GM19452 (cell line): ENCODE measurements at regions not wholly inside any gene's neighbourhood (a gene's known extent, or its start where the extent isn't known, plus 50 kb on each side); places are given as distances from the start of the nearest gene placed in this dataset.

Source experiments
- ATAC-seq: cut with Tn5 transposase; IDR thresholded peaks from one replicate; pipeline ENCODE4 v1.9.1; 2021; ENCODE audit not compliant: unreplicated experiment

GRCh38 chrX:20393944-20394343, 127.2 kb upstream of the RPS6KA3 start:
- no peak for ATAC-seq

GRCh38 chrX:20388594-20388993, 121.9 kb upstream of the RPS6KA3 start:
- no peak for ATAC-seq

- ATAC-seq = no peak
Measured at GRCh38 chrX:20383477-20383876, 116.8 kb upstream of the RPS6KA3 start.

- peak; percentile 68 for ATAC-seq
Measured at GRCh38 chrX:20382518-20383297, 116.0 kb upstream of the RPS6KA3 start.

GRCh38 chrX:20382082-20382481, 115.4 kb upstream of the RPS6KA3 start:
- no peak for ATAC-seq

- no peak for ATAC-seq
Measured at GRCh38 chrX:20378233-20378920, 111.7 kb upstream of the RPS6KA3 start.

- no peak for ATAC-seq
Measured at GRCh38 chrX:20374900-20375438, 108.3 kb upstream of the RPS6KA3 start.

GRCh38 chrX:20374450-20374849, 107.7 kb upstream of the RPS6KA3 start:
- ATAC-seq = no peak

- ATAC-seq = no peak
Measured at GRCh38 chrX:20373063-20373462, 106.4 kb upstream of the RPS6KA3 start.

GRCh38 chrX:20372533-20372932, 105.8 kb upstream of the RPS6KA3 start:
- no peak for ATAC-seq

- no peak for ATAC-seq
Measured at GRCh38 chrX:20369468-20369867, 102.8 kb upstream of the RPS6KA3 start.

GRCh38 chrX:20364238-20364637, 97.5 kb upstream of the RPS6KA3 start:
- ATAC-seq = no peak

- no peak for ATAC-seq
Measured at GRCh38 chrX:20363275-20363674, 96.6 kb upstream of the RPS6KA3 start.

- ATAC-seq = no peak
Measured at GRCh38 chrX:20362268-20363267, 95.9 kb upstream of the RPS6KA3 start.

- ATAC-seq = no peak
Measured at GRCh38 chrX:20361890-20362262, 95.2 kb upstream of the RPS6KA3 start.

GRCh38 chrX:20361081-20361889, 94.6 kb upstream of the RPS6KA3 start:
- ATAC-seq = no peak

- no peak for ATAC-seq
Measured at GRCh38 chrX:20355187-20355586, 88.5 kb upstream of the RPS6KA3 start.

GRCh38 chrX:20354505-20354904, 87.8 kb upstream of the RPS6KA3 start:
- ATAC-seq = no peak

GRCh38 chrX:20352935-20353336, 86.2 kb upstream of the RPS6KA3 start:
- no peak for ATAC-seq

- no peak for ATAC-seq
Measured at GRCh38 chrX:20352504-20352903, 85.8 kb upstream of the RPS6KA3 start.
